ENCODE measurements at regions not wholly inside any gene's neighbourhood (a gene's known extent, or its start where the extent isn't known, plus 50 kb on each side); places are given as distances from the start of the nearest gene placed in this dataset.

DNA sequence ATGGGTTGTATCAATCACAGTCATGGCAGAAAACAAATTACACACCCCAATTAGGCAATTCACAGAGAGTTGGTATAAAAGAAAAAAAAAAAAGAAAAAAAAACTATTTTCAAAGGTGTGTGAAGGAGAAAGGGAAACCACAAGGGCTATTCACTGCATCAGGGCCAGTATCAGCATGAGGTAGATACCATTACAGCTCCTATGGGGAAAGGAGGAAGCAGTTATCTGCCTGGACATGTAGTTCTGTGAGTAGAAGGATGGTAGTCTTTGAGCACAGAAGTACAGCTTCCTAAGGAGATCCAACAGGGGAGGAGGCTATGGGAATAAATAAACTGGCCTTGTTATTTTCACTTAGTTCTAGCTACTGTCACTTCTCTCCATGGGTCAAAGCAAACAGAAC lies 746.1 kb downstream of the LUZP2 start:
- ATAC-seq, result no peak
- peaks cover 26% of the 10 kb centered on the region for H3K9me3 Mint-ChIP-seq
- POLR2A ChIA-PET, result no interaction called here

More for the DNA sequence above, 746.1 kb downstream of the LUZP2 start:
- Mint-ChIP-seq H3K27ac (no peak overlapping the region), H3K27me3 (ENCODE audit: low read depth) (no peaks in the 10 kb centered on the region; the same call in 1 of the 2 replicates), H3K36me3 (peaks cover 14% of the 10 kb centered on the region), H3K4me1 (no peaks in the 10 kb centered on the region), H3K4me3 (no peak overlapping the region)
- DNase-seq (ENCODE audit: low spot score), result no peak
- TF ChIP-seq, protein P1, sequence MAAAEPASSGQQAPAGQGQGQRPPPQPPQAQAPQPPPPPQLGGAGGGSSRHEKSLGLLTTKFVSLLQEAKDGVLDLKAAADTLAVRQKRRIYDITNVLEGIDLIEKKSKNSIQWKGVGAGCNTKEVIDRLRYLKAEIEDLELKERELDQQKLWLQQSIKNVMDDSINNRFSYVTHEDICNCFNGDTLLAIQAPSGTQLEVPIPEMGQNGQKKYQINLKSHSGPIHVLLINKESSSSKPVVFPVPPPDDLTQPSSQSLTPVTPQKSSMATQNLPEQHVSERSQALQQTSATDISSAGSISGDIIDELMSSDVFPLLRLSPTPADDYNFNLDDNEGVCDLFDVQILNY (CRISPR knock-in tag; IDR thresholded peaks at IDR 0.05), result no peak
- TF ChIP-seq, protein P2, sequence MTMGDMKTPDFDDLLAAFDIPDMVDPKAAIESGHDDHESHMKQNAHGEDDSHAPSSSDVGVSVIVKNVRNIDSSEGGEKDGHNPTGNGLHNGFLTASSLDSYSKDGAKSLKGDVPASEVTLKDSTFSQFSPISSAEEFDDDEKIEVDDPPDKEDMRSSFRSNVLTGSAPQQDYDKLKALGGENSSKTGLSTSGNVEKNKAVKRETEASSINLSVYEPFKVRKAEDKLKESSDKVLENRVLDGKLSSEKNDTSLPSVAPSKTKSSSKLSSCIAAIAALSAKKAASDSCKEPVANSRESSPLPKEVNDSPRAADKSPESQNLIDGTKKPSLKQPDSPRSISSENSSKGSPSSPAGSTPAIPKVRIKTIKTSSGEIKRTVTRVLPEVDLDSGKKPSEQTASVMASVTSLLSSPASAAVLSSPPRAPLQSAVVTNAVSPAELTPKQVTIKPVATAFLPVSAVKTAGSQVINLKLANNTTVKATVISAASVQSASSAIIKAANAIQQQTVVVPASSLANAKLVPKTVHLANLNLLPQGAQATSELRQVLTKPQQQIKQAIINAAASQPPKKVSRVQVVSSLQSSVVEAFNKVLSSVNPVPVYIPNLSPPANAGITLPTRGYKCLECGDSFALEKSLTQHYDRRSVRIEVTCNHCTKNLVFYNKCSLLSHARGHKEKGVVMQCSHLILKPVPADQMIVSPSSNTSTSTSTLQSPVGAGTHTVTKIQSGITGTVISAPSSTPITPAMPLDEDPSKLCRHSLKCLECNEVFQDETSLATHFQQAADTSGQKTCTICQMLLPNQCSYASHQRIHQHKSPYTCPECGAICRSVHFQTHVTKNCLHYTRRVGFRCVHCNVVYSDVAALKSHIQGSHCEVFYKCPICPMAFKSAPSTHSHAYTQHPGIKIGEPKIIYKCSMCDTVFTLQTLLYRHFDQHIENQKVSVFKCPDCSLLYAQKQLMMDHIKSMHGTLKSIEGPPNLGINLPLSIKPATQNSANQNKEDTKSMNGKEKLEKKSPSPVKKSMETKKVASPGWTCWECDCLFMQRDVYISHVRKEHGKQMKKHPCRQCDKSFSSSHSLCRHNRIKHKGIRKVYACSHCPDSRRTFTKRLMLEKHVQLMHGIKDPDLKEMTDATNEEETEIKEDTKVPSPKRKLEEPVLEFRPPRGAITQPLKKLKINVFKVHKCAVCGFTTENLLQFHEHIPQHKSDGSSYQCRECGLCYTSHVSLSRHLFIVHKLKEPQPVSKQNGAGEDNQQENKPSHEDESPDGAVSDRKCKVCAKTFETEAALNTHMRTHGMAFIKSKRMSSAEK (CRISPR knock-in tag; IDR thresholded peaks at IDR 0.05; ENCODE audit: borderline replicate concordance), result no peak
- TF ChIP-seq, protein P3, sequence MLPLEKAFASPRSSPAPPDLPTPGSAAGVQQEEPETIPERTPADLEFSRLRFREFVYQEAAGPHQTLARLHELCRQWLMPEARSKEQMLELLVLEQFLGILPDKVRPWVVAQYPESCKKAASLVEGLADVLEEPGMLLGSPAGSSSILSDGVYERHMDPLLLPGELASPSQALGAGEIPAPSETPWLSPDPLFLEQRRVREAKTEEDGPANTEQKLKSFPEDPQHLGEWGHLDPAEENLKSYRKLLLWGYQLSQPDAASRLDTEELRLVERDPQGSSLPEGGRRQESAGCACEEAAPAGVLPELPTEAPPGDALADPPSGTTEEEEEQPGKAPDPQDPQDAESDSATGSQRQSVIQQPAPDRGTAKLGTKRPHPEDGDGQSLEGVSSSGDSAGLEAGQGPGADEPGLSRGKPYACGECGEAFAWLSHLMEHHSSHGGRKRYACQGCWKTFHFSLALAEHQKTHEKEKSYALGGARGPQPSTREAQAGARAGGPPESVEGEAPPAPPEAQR (CRISPR knock-in tag; IDR thresholded peaks at IDR 0.05), result no peak
- TF ChIP-seq FOXK1 (CRISPR knock-in tag; IDR thresholded peaks at IDR 0.05) (no peak), ZNF219 (CRISPR knock-in tag; IDR thresholded peaks at IDR 0.05; ENCODE audit: borderline replicate concordance) (no peak), HMGA2 (CRISPR knock-in tag; IDR thresholded peaks at IDR 0.05) (no peak), ESRRA (CRISPR knock-in tag; IDR thresholded peaks at IDR 0.05; ENCODE audit: borderline replicate concordance) (no peak)
- TF ChIP-seq, protein P4, sequence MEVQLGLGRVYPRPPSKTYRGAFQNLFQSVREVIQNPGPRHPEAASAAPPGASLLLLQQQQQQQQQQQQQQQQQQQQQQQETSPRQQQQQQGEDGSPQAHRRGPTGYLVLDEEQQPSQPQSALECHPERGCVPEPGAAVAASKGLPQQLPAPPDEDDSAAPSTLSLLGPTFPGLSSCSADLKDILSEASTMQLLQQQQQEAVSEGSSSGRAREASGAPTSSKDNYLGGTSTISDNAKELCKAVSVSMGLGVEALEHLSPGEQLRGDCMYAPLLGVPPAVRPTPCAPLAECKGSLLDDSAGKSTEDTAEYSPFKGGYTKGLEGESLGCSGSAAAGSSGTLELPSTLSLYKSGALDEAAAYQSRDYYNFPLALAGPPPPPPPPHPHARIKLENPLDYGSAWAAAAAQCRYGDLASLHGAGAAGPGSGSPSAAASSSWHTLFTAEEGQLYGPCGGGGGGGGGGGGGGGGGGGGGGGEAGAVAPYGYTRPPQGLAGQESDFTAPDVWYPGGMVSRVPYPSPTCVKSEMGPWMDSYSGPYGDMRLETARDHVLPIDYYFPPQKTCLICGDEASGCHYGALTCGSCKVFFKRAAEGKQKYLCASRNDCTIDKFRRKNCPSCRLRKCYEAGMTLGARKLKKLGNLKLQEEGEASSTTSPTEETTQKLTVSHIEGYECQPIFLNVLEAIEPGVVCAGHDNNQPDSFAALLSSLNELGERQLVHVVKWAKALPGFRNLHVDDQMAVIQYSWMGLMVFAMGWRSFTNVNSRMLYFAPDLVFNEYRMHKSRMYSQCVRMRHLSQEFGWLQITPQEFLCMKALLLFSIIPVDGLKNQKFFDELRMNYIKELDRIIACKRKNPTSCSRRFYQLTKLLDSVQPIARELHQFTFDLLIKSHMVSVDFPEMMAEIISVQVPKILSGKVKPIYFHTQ (CRISPR knock-in tag; IDR thresholded peaks at IDR 0.05), result no peak
- TF ChIP-seq, protein P5, sequence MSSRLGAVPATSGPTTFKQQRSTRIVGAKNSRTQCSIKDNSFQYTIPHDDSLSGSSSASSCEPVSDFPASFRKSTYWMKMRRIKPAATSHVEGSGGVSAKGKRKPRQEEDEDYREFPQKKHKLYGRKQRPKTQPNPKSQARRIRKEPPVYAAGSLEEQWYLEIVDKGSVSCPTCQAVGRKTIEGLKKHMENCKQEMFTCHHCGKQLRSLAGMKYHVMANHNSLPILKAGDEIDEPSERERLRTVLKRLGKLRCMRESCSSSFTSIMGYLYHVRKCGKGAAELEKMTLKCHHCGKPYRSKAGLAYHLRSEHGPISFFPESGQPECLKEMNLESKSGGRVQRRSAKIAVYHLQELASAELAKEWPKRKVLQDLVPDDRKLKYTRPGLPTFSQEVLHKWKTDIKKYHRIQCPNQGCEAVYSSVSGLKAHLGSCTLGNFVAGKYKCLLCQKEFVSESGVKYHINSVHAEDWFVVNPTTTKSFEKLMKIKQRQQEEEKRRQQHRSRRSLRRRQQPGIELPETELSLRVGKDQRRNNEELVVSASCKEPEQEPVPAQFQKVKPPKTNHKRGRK (CRISPR knock-in tag; IDR thresholded peaks at IDR 0.05; ENCODE audit: borderline replicate concordance), result no peak
- TF ChIP-seq, protein P6, sequence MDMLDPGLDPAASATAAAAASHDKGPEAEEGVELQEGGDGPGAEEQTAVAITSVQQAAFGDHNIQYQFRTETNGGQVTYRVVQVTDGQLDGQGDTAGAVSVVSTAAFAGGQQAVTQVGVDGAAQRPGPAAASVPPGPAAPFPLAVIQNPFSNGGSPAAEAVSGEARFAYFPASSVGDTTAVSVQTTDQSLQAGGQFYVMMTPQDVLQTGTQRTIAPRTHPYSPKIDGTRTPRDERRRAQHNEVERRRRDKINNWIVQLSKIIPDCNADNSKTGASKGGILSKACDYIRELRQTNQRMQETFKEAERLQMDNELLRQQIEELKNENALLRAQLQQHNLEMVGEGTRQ (CRISPR knock-in tag; IDR thresholded peaks at IDR 0.05), result no peak
- TF ChIP-seq, protein P7, sequence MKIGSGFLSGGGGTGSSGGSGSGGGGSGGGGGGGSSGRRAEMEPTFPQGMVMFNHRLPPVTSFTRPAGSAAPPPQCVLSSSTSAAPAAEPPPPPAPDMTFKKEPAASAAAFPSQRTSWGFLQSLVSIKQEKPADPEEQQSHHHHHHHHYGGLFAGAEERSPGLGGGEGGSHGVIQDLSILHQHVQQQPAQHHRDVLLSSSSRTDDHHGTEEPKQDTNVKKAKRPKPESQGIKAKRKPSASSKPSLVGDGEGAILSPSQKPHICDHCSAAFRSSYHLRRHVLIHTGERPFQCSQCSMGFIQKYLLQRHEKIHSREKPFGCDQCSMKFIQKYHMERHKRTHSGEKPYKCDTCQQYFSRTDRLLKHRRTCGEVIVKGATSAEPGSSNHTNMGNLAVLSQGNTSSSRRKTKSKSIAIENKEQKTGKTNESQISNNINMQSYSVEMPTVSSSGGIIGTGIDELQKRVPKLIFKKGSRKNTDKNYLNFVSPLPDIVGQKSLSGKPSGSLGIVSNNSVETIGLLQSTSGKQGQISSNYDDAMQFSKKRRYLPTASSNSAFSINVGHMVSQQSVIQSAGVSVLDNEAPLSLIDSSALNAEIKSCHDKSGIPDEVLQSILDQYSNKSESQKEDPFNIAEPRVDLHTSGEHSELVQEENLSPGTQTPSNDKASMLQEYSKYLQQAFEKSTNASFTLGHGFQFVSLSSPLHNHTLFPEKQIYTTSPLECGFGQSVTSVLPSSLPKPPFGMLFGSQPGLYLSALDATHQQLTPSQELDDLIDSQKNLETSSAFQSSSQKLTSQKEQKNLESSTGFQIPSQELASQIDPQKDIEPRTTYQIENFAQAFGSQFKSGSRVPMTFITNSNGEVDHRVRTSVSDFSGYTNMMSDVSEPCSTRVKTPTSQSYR (CRISPR knock-in tag; IDR thresholded peaks at IDR 0.05), result no peak
- TF ChIP-seq, protein P8, sequence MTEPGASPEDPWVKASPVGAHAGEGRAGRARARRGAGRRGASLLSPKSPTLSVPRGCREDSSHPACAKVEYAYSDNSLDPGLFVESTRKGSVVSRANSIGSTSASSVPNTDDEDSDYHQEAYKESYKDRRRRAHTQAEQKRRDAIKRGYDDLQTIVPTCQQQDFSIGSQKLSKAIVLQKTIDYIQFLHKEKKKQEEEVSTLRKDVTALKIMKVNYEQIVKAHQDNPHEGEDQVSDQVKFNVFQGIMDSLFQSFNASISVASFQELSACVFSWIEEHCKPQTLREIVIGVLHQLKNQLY (CRISPR knock-in tag; IDR thresholded peaks at IDR 0.05), result no peak
- TF ChIP-seq, protein P9, sequence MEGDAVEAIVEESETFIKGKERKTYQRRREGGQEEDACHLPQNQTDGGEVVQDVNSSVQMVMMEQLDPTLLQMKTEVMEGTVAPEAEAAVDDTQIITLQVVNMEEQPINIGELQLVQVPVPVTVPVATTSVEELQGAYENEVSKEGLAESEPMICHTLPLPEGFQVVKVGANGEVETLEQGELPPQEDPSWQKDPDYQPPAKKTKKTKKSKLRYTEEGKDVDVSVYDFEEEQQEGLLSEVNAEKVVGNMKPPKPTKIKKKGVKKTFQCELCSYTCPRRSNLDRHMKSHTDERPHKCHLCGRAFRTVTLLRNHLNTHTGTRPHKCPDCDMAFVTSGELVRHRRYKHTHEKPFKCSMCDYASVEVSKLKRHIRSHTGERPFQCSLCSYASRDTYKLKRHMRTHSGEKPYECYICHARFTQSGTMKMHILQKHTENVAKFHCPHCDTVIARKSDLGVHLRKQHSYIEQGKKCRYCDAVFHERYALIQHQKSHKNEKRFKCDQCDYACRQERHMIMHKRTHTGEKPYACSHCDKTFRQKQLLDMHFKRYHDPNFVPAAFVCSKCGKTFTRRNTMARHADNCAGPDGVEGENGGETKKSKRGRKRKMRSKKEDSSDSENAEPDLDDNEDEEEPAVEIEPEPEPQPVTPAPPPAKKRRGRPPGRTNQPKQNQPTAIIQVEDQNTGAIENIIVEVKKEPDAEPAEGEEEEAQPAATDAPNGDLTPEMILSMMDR (IDR thresholded peaks at IDR 0.05), result no peak
- CTCF ChIA-PET, result no interaction called here
